ENCODE measurements at regions not wholly inside any gene's neighbourhood (a gene's known extent, or its start where the extent isn't known, plus 50 kb on each side); places are given as distances from the start of the nearest gene placed in this dataset.

DNA sequence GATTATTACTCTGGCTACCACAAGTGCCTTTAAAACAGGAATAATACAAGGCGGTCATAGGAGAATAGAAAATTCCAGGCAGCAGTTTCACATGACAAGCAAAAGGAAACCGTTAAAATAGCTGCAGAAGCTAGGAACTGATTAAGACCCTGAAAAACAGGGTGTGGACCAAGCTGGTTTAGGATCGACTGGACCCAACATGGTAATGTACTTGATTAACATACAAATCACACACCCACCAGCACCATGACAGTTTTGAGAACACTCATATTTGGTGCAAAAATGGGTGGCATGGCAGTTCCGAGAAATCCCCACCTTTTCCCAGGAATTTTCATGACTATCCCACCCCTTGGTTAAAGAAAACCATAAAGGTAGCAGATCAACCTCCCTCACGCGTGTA, 51.9 kb upstream of the TMEM163 start:
- intact Hi-C loops (cut with micrococcal nuclease): no loop called here

DNA sequence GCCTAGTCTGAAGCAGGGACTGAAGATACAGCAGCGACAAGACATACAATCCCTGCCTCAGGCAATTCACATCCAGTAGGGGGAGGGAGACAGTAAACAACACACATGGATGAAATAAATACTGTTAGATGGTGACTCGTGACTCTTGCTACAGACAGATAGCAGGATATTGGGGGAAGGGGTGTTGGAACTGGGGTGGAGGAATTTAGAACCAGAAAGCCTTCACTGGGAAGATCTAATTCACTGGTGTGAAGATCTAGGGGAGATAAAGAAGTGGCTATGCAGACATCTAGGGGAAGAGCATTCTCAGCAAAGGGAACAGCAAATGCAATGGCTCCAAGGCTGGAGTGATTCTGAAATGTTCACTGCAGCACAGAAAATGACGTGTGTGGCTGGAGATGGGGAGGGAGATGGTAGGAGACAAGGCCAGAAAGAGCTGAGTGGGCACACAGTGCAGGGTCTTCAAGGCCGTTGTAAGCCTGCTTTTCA, 52.6 kb upstream of the TMEM163 start:
- intact Hi-C loops (cut with micrococcal nuclease): no loop called here

DNA sequence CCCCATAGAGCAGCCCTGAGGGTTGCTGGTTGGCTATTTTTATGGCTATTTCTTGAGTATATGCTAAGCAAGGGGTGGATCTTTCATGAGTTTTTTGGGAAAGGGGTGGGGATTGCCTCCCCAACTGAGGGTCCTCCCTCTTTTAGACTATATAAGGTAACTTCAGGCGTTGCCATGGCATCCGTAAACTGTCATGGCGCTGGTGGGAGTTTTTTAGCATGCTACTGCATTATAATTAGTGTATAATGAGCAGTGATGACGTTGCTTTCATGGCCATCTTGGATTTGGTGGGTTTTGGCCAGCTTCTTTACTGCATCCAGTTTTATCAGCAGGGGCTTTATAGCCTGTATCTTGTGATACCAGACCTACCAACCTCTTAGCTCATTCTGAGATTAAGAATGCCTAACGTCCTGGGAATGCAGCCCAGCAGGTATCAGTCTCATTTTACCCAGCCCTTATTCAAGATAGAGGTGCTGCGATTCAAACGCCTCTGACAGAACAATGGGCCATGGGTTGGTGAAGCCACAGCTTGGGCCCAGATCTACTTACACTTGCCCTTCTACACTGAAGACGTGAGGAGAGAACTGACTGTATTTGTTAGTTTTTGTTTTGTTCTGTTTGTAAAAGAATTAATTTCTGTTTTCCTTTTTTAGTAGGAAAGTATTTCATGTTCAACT, 53.8 kb upstream of the TMEM163 start:
- intact Hi-C loops (cut with micrococcal nuclease): no loop called here

DNA sequence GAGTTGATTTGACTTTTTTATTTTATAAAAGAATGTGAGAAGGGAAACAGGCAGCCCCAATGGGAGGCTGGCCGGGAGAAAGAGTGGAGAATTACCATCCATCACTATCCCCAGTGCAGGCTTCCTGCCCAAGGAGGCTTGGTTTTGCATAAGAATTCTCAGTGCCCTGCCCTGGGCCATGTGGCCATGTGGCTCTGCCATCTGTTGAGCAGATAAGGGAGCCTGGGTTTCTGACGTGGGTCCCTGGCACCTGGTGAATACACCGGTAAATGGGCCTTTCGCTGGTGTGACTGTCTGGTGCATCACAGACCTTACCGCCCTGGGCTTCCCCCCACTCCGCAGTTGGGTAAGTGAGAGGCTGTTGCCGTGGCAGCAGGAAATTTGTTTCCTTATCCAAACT, 54.5 kb upstream of the TMEM163 start:
- intact Hi-C loops (cut with micrococcal nuclease): no loop called here

DNA sequence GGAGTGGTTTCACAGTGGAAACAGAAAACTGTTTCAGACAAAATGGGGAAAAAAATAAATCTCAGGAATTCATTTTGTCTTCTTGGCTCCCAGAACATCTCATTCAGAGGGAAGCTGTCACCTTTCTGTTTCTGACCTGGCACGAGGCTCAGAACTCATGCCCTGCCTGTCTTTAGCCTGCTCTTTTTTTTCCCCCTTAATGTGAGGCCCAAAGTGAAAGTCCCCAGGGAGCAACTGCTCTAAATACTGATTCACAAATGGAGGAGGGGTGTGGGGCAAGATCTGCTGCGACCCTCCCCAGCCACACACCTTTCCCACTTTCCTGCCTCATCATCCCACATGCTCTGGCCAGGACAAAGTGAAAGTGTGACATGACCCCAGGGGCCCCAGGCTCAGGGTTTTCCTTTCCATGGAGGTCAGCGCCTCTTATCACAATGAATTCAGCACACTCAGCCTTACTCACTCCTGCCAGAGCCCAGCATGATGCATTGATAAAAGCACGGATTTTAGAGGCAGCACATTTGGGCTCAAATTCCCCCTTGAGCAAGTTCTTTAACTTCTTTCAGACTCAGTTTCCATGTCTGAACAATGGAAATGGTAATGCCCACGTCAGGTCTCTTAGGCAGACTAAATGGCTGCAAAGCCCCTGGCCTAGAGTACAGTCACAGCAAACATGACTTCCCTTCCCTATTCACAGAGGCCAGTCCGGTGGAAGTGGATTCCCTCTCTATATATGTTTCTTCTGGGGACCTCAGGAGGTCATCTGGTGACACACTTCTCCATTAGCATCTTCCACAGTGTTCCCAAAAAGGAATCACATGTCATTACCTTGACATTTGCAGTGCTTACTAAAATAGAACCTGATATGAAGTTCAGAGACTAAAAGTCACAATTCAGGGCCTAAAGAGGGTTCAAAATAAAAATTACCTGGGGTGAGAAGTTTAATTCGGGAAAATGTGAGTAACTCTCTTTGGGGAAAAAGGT, 55.3 kb upstream of the TMEM163 start:
- intact Hi-C loops (cut with micrococcal nuclease): no loop called here

DNA sequence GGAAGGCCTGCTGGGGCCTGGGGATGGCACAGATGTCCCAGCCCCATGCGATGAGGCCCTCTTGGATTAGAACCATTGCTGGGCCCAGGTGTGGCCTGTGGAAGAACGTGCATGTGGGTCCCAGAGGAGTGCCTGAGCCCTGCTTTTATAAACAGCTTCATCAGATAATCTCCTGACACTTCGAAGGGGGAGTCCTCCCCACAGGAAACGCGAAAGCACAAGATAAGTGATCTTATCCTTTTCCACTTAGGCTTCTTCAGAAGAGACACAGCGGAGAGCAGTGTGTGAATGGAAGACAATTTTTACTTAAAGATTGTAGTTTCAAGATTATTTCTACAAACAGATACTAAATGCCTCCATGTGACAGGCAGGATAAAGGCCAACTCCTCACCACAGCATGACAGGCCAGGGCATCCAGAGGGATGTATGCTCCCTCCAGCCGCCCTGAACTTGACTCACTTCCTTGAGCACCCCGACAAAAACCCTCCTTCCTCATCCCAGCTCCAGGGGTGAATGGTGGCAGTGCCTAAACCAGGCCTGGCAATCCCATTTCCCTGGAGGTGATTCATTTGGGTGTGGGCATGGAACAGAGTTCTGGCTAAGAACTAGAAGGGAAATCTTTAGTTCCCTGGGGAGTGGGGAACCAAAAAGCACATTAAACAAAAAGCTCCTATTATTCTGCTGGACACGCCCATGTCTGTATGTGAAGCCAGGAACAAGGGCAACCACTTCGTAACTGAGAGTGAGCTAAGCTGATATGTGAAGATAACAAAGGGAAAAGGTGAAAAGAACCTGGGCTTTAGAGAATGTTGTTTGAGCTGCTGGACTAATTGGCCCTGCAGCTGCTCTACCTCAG, 56.2 kb upstream of the TMEM163 start:
- intact Hi-C loops (cut with micrococcal nuclease): no loop called here

DNA sequence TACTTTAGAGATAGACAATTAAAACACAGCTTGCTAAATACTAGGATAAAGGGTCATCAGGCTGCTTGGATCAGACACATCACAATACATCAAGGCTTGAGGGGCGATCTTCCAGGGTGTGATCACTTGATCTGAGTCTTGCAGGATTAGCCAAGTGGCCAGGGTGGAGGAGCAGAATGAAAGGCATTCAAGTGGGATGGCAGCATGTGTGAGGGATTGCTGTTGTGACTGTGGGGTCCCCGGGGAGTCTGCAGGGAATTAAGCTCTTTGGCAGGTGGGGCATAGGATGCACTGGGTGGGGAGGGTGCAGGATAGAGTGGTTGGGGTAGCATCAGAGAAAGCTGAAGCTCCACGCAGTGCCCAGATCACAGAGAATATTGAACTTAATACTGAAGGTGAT, 58.0 kb upstream of the TMEM163 start:
- intact Hi-C loops (cut with micrococcal nuclease): no loop called here

DNA sequence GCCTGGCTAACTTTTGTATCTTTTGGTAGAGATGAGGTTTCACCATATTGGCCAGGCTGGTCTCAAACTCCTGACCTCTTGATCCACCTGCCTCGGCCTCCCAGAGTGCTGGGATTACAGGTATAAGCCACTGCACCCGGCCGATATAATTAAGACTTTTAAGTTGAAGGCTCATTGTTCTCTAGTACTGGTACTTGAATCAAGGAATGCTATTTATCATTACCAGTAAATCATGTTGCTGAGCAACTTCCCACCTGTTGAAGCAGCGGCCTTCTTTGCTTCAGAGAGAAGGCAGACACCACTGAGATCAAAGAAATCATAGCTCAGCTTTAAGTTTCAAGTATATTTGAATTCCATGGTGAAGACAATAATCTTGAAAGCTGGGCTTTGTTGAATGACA, 58.8 kb upstream of the TMEM163 start:
- intact Hi-C loops (cut with micrococcal nuclease): no loop called here

DNA sequence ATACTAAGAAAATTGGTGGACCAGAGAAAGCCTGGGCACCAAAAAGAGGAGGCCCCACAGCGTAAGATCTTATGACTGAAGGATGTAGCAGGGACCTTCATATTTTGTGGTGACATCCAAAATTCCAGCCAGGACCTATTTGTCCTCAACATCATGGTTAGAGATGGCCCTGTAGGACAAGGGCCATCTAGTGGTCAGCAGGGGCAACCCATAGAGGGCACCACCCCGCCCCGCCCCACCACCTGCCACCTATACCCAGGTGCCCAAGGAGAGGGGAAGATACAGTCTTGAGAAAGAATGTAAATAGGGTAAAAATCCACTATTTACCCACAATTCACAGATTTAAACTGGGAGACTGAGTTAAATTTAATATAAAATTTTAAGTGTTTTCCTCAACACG, 59.6 kb upstream of the TMEM163 start:
- intact Hi-C loops (cut with micrococcal nuclease): no loop called here

DNA sequence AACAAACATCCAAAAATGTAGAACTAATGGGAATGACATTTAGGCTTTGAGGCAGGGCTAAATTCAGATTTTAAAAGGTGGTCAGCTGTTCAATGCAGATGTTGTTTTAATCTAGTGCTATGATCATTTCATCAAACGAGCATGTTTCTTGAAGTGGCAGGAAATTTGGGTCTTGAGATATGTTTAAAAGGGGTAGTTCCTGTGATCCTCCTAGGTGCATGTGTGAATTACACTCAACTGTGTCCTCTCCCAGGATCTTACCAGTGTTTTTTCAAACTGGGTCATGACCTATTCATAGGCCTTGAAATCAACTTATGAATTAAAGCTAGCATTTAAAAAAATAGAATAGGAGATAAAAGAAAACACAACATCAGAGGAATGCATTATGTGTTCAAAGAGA, 57.4 kb upstream of the ACMSD start:
- intact Hi-C loops (cut with micrococcal nuclease): no loop called here

DNA sequence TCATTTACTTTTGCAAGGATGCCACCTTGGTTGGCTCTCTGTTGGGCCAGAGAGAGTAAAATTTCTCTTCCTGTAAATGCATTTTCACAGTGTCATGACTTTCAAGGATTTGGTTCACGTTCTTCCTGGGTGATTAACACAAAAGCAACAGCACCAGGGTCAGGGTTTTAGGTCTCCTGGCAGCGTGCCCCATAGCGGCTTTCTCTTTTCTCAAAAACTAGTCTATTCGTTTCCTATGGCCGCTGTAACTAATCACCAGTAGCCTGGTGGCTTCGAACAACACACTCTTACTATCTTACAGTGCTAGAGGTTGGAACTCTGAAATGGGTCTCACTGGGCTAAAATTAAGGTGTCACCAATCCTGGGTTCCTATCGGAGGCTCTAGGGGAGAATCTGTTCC, 56.3 kb upstream of the ACMSD start:
- intact Hi-C loops (cut with micrococcal nuclease): loop anchor here (1.0 kb wide), 1 partner anchor 116 kb away; no protein-coding TSS in a partner anchor

DNA sequence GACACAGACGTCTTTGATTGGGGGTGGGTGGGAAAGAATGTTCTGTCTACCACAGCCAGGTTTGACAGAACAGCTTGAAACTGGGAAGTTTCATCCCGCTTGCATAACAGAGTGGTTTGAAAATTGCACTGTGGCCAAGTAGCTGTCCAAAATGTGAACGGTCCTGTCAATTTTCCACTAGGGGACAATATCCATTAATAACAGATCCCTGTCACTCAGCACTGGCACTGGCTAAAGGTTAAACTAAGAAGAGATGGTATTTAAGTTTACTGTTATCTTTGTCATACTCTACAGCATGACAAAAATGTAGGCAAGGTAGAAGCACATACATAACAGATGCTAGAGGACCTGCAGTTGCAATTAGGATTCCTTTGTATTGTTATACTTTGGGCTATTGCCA, 55.6 kb upstream of the ACMSD start:
- intact Hi-C loops (cut with micrococcal nuclease): loop anchor here (1.0 kb wide), 2 partner anchors 116 to 135 kb away; no protein-coding TSS in a partner anchor

DNA sequence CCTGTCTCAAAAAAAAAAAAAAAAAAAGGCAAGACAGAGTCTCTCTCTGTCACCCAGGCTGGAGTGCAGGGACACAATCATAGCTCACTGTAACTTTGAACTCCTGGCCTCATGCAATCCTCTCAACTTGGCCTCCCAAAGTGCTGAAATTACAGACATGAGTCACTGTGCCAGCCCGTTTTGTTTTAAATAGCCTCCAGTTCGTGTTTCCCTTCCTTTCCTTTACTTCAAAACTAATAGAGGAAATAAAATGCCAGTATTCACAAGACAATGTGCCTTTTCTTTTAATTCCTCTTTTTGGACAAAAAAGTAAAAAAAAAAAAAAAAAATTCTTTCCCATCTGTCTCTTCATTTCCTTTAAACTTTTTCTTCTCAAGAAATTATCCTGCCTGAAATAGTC, 54.5 kb upstream of the ACMSD start:
- intact Hi-C loops (cut with micrococcal nuclease): loop anchor here (1.0 kb wide), 1 partner anchor 133 kb away; no protein-coding TSS in a partner anchor

DNA sequence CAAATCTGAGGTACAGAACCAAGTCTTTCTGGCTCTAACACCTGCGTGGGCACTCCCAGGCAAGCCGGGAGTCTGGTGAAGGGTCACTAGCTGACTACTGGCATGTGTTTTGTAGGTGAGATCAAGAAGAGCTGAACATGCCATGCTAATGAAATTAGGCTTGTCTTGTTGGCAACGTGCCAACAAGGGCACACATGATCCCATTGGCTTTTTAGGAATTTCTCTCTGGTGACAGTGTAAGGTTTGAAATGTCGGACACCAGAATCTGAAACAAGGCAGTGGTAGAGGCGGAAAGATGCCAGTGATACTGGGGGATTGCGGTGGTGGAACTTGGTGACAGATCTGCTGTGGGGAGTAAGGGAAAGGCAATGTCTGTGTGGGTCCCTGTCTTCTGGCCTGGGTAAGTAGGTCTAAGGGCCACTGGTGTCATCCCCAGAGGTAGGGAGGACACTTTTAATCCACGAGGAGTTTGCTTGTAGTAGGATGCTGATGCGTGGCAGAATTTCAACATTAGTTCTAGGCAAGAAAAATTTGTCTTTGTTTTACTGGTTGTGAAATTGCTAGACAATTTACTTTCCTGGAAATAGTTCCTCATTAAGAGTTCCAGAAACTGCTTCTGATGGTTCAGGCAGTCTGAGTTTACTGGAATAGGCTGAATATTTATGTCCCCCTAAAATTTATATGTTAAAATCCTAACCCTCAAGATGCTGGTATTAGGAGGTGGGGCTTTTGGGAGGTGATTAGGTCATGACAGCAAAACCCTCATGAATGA, 52.6 kb upstream of the ACMSD start:
- intact Hi-C loops (cut with micrococcal nuclease): no loop called here

DNA sequence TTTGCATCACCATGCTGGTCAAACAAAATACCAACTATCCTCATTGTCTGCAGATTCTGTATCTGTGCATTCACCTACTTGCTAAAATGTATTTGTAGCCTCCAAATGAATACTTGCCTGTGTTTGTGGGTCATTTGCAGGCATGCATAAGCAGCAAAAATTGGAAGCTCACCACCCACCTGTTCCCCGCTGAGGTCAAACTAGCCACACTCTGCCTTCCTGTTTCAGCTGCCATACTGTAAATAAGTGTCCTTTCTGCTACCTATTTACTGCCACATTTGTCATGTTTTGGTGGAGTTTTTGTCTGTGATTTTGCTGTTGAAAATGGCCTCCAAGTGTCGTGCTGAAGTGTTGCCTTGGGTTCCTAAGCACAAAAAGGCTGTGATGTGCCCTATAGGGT, 50.0 kb upstream of the ACMSD start:
- intact Hi-C loops (cut with micrococcal nuclease): no loop called here
